Stimulated activated naive CD8-positive, alpha-beta T cell treated with anti-CD3 and anti-CD28 coated beads, Interleukin-15, amount 100 ng/mL, for 72 hours (primary cell): ENCODE measurements at regions not wholly inside any gene's neighbourhood (a gene's known extent, or its start where the extent isn't known, plus 50 kb on each side); places are given as distances from the start of the nearest gene placed in this dataset.

Experiments used
- ATAC-seq: fragments of 150-1000 bp; cut with Tn5 transposase; 2 replicates; pipeline ENCODE4 v1.10.0; 2021; ENCODE audit warnings: mild to moderate bottlenecking, moderate library complexity
- DNase-seq, 2 donors: peaks; one replicate each; pipeline ENCODE4 v3.0.0; 2021 to 2022
- H3K27ac Mint-ChIP-seq, 2 donors: one replicate each; pipeline ENCODE4 v1.8.0; 2022; ENCODE audit warnings: mild to moderate bottlenecking in 2 of 2, mixed read lengths in 2 of 2, moderate library complexity in 2 of 2
- H3K27me3 Mint-ChIP-seq: one replicate; pipeline ENCODE4 v1.8.0; 2022; ENCODE audit warnings: mixed read lengths
- H3K4me1 Mint-ChIP-seq: one replicate; pipeline ENCODE4 v1.8.0; 2022; ENCODE audit warnings: mild to moderate bottlenecking, mixed read lengths
- H3K4me3 Mint-ChIP-seq, 2 donors: one replicate each; pipeline ENCODE4 v1.8.0; 2022; ENCODE audit warnings: mild to moderate bottlenecking in 2 of 2, mixed read lengths in 2 of 2, moderate library complexity in 1 of 2
- H3K9me3 Mint-ChIP-seq, 2 donors: one replicate each; pipeline ENCODE4 v1.8.0; 2022; ENCODE audit warnings: mixed read lengths in 2 of 2

DNA sequence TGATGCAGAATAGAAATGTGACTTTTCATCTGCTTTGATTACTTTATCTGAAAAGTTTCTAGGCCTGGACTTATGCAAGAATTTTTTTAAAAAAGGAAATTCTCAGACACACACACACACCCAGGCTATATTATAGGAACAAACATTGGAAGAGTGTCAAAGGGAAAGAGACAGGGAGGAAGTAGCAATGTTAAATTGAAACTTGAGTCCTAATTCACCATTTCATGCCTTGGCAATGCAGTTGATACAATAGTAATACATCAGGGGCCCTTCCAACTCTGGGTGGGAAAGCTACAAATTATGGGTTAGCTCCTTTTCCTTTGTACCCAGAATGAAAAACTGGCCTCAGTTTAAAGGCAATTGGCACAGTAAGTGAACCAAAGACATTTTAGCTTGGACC lies 258.0 kb upstream of the LYZL1 start:
- H3K9me3 Mint-ChIP-seq = no peaks in the 10 kb centered on the region
- H3K27ac Mint-ChIP-seq = no peak overlapping the region
- peaks cover 24% of the 10 kb centered on the region for H3K27me3 Mint-ChIP-seq
- ATAC-seq (no peak), DNase-seq (no peak)
- H3K4me1 Mint-ChIP-seq = no peaks in the 10 kb centered on the region
- no peak overlapping the region for H3K4me3 Mint-ChIP-seq

DNA sequence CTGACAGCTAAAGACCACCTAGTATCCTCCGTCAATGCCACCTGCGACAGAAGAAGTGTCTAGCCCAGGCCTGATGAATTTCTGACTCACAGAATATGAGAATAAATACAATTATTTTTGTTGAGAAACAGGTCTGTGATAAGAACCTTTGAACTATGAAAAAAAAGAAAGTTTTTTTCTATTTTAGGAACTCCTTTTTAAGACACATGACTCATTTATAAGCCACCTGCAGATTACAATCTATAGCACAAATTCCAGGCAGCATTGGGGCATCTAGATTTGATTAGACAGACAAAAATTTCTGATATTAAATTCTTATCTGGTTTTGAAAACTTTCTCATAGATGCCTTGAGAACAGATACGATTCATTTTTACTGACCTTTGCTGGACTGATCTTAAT lies 256.7 kb upstream of the LYZL1 start:
- no peak for ATAC-seq
- Mint-ChIP-seq H3K27ac (no peak overlapping the region), H3K27me3 (peaks cover 24% of the 10 kb centered on the region), H3K4me1 (no peaks in the 10 kb centered on the region), H3K4me3 (no peak overlapping the region), H3K9me3 (no peaks in the 10 kb centered on the region)
- DNase-seq = no peak

GRCh38 chr10:29033311-29033940 lies 255.4 kb upstream of the LYZL1 start:
- Mint-ChIP-seq H3K9me3 (no peaks in the 10 kb centered on the region), H3K27ac (no peak overlapping the region), H3K4me1 (no peaks in the 10 kb centered on the region), H3K27me3 (peaks cover 24% of the 10 kb centered on the region), H3K4me3 (no peak overlapping the region)
- DNase-seq = no peak
- no peak for ATAC-seq

- DNase-seq = no peak
Measured at GRCh38 chr10:29034592-29034991, 254.3 kb upstream of the LYZL1 start.

DNA sequence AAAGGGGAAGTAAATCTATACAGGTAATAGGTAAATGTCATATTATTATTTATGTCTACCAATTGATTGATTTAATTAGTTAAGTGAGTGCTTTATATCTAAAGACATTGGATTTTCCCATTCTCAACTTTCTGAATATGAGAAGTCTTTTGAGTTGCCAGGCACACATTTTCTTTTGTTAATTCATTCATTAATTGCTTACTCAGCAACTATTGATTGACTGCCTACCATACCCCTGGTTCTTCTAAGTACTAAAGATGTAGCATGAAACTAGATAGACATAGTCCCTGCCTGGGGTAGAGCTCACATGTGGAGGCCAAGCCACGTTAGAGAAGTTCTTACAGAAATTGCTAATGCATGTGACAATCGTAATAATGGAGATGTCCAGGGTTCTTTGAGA lies 253.1 kb upstream of the LYZL1 start:
- no peak overlapping the region for H3K27ac Mint-ChIP-seq
- DNase-seq (no peak), ATAC-seq (no peak)
- peaks cover 7 to 8% of the 10 kb centered on the region in 2 donors for H3K9me3 Mint-ChIP-seq
- no peak overlapping the region for H3K4me3 Mint-ChIP-seq
- H3K27me3 Mint-ChIP-seq = peaks cover 23% of the 10 kb centered on the region
- H3K4me1 Mint-ChIP-seq = no peaks in the 10 kb centered on the region

More at GRCh38 chr10:29034592-29034991, 254.3 kb upstream of the LYZL1 start:
- ATAC-seq = no peak
- peaks cover 23% of the 10 kb centered on the region for H3K27me3 Mint-ChIP-seq
- no peak overlapping the region for H3K27ac Mint-ChIP-seq
- no peaks in the 10 kb centered on the region for H3K9me3 Mint-ChIP-seq
- H3K4me1 Mint-ChIP-seq = no peaks in the 10 kb centered on the region
- no peak overlapping the region for H3K4me3 Mint-ChIP-seq

- Mint-ChIP-seq H3K27me3 (peaks cover 26% of the 10 kb centered on the region), H3K4me3 (no peak overlapping the region), H3K4me1 (no peaks in the 10 kb centered on the region), H3K27ac (no peak overlapping the region), H3K9me3 (peaks cover 10 to 12% of the 10 kb centered on the region in 2 donors)
- DNase-seq = no peak
- no peak for ATAC-seq
Measured at GRCh38 chr10:29037348-29038113, 251.3 kb upstream of the LYZL1 start.

- Mint-ChIP-seq H3K27me3 (peaks cover 26% of the 10 kb centered on the region), H3K4me3 (no peak overlapping the region), H3K9me3 (peaks cover 10 to 12% of the 10 kb centered on the region in 2 donors), H3K27ac (no peak overlapping the region), H3K4me1 (no peaks in the 10 kb centered on the region)
- no peak for ATAC-seq
- DNase-seq = no peak
Measured at GRCh38 chr10:29039091-29039490, 249.8 kb upstream of the LYZL1 start.

GRCh38 chr10:29039677-29040189 lies 249.1 kb upstream of the LYZL1 start:
- Mint-ChIP-seq H3K4me1 (no peaks in the 10 kb centered on the region), H3K4me3 (no peak overlapping the region), H3K9me3 (peaks cover 10 to 12% of the 10 kb centered on the region in 2 donors), H3K27ac (no peak overlapping the region), H3K27me3 (peaks cover 26% of the 10 kb centered on the region)
- no peak for DNase-seq
- ATAC-seq = no peak

- DNase-seq (no peak), ATAC-seq (no peak)
- Mint-ChIP-seq H3K4me1 (no peaks in the 10 kb centered on the region), H3K9me3 (peaks cover 10 to 12% of the 10 kb centered on the region in 2 donors), H3K27ac (no peak overlapping the region), H3K27me3 (peaks cover 26% of the 10 kb centered on the region), H3K4me3 (no peak overlapping the region)
Measured at GRCh38 chr10:29041616-29042015, 247.3 kb upstream of the LYZL1 start.

- Mint-ChIP-seq H3K27me3 (no peaks in the 10 kb centered on the region), H3K4me1 (no peaks in the 10 kb centered on the region), H3K27ac (no peak overlapping the region), H3K9me3 (no peaks in the 10 kb centered on the region), H3K4me3 (no peak overlapping the region)
- no peak for DNase-seq
- no peak for ATAC-seq
Measured at GRCh38 chr10:29048506-29048905, 240.4 kb upstream of the LYZL1 start.

DNA sequence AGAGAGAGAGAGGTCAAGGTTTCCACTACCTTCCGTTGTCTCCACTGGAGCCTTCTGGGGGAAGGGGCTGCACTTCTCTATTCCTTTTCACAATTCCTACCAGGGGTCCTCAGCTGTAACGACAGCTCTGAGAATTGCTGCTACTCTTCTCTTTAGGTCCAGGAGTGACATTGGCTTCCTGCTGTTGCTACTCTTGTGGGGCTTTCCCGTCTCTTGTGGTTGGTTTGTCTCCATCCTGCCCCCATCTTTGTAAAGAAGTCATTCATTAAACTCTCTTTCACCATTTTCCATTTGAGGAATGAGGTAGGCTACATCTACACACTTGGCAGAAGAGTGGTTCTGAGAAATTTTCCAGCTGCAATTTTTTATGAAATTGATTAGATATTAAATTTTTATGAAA lies 238.8 kb upstream of the LYZL1 start:
- Mint-ChIP-seq H3K4me1 (no peaks in the 10 kb centered on the region), H3K9me3 (no peaks in the 10 kb centered on the region), H3K4me3 (no peak overlapping the region), H3K27me3 (no peaks in the 10 kb centered on the region), H3K27ac (no peak overlapping the region)
- ATAC-seq (no peak), DNase-seq (no peak)

DNA sequence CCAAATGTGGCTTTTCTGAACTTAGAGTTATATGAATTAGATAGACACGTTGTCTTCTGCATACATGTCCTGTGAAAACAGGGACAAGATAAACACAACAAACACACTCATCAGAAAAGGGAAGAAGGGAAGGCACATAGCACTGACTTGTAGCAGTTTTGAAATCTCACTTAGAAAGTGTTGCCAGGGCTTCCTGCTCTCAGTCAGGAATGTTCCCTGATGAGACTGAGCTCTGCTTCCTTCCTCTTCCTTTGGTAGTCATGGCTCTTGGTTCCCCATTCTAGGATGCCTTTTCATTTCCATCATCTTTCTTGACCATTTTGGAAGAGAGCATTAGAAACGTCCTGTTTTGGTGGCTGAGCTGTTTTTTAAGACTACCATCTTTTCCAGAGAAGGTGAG lies 233.8 kb upstream of the LYZL1 start:
- no peak for ATAC-seq
- no peak for DNase-seq
- Mint-ChIP-seq H3K27ac (no peak overlapping the region), H3K9me3 (no peaks in the 10 kb centered on the region), H3K4me1 (no peaks in the 10 kb centered on the region), H3K27me3 (peaks cover 9% of the 10 kb centered on the region), H3K4me3 (no peak overlapping the region)

- no peak for ATAC-seq
- no peak for DNase-seq
- Mint-ChIP-seq H3K27ac (no peak overlapping the region), H3K27me3 (peaks cover 9% of the 10 kb centered on the region), H3K4me1 (no peaks in the 10 kb centered on the region), H3K9me3 (no peaks in the 10 kb centered on the region), H3K4me3 (no peak overlapping the region)
Measured at GRCh38 chr10:29056729-29057128, 232.1 kb upstream of the LYZL1 start.

DNA sequence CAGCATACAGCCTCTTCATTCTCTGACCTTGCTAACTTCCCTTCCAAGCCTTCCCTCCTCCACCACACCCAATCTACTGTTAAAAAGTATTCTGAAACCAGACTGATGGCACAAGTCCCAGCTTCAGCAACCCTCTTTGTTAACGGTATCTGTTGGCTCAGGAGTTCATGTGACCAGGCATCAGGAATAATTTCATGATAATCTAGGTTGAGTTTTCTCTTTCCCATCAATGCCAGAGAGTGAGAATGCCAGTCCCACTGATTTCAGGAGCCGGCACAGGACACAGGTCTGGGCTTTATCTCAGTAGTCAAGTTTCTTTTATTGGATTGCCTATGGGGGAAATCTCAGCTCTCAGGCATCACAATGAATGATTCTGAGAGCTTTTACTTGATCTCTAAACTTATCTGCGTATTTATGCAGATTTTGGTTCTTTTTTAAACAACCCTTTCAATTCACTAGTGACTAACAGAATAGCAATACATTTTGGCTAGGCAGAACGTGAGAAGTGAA lies 231.0 kb upstream of the LYZL1 start:
- H3K4me1 Mint-ChIP-seq = no peaks in the 10 kb centered on the region
- ATAC-seq (no peak), DNase-seq (no peak)
- H3K9me3 Mint-ChIP-seq = no peaks in the 10 kb centered on the region
- peaks cover 9% of the 10 kb centered on the region for H3K27me3 Mint-ChIP-seq
- no peak overlapping the region for H3K27ac Mint-ChIP-seq
- H3K4me3 Mint-ChIP-seq = no peak overlapping the region

DNA sequence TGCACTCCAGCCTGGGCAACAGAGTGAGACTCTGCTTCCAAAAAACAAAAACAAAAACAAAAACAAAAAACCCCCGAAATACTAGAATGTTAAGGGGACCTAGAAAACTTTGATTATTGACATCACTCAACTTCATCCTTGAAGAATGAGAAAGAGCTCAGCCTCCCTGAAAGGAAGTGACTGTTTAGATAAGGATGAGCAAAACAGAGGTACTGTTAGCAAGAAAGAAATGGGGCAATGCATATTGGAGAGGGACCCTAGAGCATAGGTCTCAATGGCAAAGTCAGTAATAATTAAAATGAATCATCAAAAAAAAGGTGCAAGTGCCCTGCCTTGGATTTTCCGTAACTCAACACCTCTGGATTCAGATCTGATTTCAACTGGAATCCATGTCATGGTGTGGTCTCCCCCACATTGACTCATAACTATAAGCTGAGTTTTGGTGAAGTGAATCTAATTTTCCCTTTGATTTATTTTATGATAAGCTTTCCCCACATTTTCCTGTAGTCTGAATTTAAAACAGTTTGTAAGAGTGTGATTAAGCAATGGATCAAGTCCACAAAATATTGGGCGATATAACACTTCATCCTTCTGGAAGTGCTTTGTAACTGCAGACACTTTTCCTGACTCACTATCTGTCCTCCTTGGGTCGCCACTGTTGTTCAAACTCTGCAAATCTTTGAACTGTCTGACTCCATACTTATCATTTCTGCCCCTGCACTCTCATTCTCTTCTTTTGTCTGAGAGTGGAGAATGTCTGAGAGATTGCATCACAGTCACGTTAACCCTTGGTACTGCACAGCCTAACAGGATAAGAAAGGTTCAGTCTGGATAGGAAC lies 224.8 kb upstream of the LYZL1 start:
- ATAC-seq (no peak), DNase-seq (no peak)
- peaks cover 3% of the 10 kb centered on the region for H3K27me3 Mint-ChIP-seq
- H3K4me3 Mint-ChIP-seq = no peak overlapping the region
- H3K4me1 Mint-ChIP-seq = no peaks in the 10 kb centered on the region
- H3K27ac Mint-ChIP-seq = no peak overlapping the region
- no peaks in the 10 kb centered on the region for H3K9me3 Mint-ChIP-seq

DNA sequence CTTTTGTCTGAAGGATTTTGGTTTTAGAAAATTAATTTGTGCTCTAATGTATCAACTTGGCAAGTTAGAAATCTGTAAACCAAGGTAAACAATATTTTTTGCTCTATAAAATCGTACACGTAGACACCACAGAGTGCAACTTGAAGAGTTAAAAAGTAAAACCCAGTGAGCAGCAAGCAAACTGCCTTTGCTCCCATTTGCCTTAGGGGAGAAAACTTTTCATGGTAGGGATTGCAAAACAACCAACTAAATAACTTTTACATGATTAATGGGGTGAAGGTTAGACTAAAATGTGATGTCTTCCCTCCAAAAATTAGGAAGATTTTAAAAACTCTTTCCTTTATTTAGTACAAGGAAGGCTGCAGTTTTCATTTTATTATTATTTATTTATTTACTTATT lies 224.2 kb upstream of the LYZL1 start:
- no peak overlapping the region for H3K4me3 Mint-ChIP-seq
- H3K9me3 Mint-ChIP-seq = no peaks in the 10 kb centered on the region
- no peak for DNase-seq
- no peak for ATAC-seq
- peaks cover 9% of the 10 kb centered on the region for H3K27me3 Mint-ChIP-seq
- H3K27ac Mint-ChIP-seq = no peak overlapping the region
- no peaks in the 10 kb centered on the region for H3K4me1 Mint-ChIP-seq
